ENCODE measurements at regions not wholly inside any gene's neighbourhood (a gene's known extent, or its start where the extent isn't known, plus 50 kb on each side); places are given as distances from the start of the nearest gene placed in this dataset.

DNA sequence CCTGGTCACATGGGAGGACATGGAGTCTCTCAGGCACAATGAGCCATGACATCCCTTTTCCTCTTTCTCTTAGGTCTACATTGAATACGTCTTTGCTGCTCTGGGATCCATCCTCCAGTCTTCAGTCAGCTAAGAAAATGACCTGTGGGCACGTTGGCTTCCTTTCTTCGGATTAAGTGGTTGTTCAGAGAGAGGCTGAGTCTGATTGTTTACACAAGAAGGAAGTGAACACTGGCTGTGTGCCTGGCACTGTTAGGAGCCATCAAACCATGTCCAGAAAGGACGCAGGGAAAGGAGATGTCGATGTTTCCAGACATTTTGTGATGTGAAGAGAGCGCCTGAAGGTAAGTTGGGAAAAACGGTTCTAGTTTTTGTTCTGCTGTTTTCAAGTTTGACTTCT is 309.9 kb upstream of the CDYL start (continued):
- TF ChIP-seq ZNF395 (CRISPR knock-in tag; IDR thresholded peaks at IDR 0.05) = no peak
- no peak for TF ChIP-seq SAFB2 (IDR thresholded peaks at IDR 0.05; ENCODE audit: borderline replicate concordance, low read depth, low read length, severe bottlenecking)
- no peak for TF ChIP-seq SMARCC2 (IDR thresholded peaks at IDR 0.05; ENCODE audit: low read depth)
- no peak for TF ChIP-seq MAX (CRISPR knock-in tag; IDR thresholded peaks at IDR 0.05)
- no peak for TF ChIP-seq MAZ (CRISPR knock-in tag; conservative IDR thresholded peaks at IDR 0.05 in 1 of 2, IDR thresholded peaks at IDR 0.05 in 1 of 2)
- TF ChIP-seq, protein P1, sequence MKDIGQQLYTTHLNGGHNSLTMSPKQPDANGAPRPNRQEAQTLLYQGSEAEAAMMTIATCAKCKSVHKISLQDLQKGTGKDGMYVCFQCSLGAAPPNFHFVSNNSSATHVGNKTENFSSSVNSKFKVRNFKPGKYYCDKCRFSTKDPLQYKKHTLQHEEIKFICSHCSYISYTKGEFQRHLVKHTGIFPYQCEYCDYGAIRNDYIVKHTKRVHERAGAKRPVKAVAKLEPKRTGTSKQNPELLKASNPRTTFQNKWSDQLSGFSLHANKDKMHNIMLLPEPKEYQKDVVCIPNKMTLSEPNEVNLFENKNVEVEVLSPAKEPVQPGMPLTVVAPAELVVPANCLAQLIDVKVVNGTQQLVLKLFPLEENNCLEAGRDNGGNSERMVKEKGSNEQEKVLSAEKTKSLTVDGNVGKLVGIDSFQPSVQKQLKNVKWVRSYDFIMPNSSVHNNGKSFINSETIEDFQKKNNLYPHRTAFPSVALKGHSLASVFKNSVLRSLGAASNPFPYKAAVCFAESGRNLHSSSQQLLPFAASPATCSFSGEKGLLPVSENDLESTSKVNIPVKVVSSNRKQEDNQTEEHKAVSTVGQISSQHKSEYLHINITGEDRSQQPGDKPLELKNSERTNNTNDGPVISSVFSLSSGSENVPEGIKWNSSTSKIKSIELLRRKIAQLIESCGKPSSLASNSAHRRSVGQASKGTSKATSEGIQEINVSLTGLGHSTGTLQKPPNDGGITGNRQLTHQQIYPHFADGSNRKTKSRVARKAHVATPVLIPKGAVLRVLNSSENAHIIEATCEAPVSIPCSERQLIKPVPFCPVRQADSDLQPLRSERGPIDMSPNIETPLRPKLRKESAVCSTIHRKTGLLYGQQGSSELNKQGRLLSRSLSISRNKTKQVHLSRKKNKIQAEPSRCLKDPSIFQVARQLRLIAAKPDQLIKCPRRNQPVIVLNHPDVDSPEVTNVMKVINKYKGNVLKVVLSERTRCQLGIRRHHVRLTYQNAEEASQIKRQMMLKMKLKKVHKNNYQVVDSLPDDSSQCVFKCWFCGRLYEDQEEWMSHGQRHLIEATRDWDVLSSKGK (CRISPR knock-in tag; IDR thresholded peaks at IDR 0.05) = no peak
- no peak for TF ChIP-seq ZNF76 (CRISPR knock-in tag; IDR thresholded peaks at IDR 0.05; ENCODE audit: borderline replicate concordance)
- TF ChIP-seq MCM7 (IDR thresholded peaks at IDR 0.05) = no peak
- no peak for TF ChIP-seq ZNF77 (CRISPR knock-in tag; IDR thresholded peaks at IDR 0.05)
- TF ChIP-seq PTRF (tag; IDR thresholded peaks at IDR 0.05) = no peak

All from K562 (cell line).